Lower leg skin (tissue), 3 donors: ENCODE measurements at regions not wholly inside any gene's neighbourhood (a gene's known extent, or its start where the extent isn't known, plus 50 kb on each side); places are given as distances from the start of the nearest gene placed in this dataset.

Experiments
- CTCF ChIP-seq, 3 donors: fragments of 450-650 bp; IDR thresholded peaks; one replicate each; pipeline ENCODE4 v1.5.1; 2016; ENCODE audit warnings: antibody characterized with exemption in 3 of 3, mild to moderate bottlenecking in 3 of 3, moderate library complexity in 2 of 3
- POLR2A ChIP-seq, 2 donors: fragments of 450-650 bp; IDR thresholded peaks; one replicate each; pipeline ENCODE4 v1.6.1; 2016 to 2017; ENCODE audit warnings: antibody characterized with exemption in 2 of 2, mild to moderate bottlenecking in 1 of 2, moderate library complexity in 1 of 2

GRCh38 chr4:134548052-134548628 lies 346.6 kb upstream of the PABPC4L start:
- no peak for TF ChIP-seq CTCF (IDR thresholded peaks at IDR 0.05)
- no peak for TF ChIP-seq POLR2A (IDR thresholded peaks at IDR 0.05)
